ENCODE measurements at regions not wholly inside any gene's neighbourhood (a gene's known extent, or its start where the extent isn't known, plus 50 kb on each side); places are given as distances from the start of the nearest gene placed in this dataset.

GRCh38 chr1:87705233-87705632 lies 376.6 kb downstream of the LMO4 start:
- DNase-seq, result no peak
- H3K27me3 ChIP-seq (ENCODE audit: control insufficient read depth in 1 of 2, insufficient read depth in 1 of 2, low read length in 2 of 2), result no peaks in the 10 kb centered on the region
- no peaks in the 10 kb centered on the region for H3K36me3 ChIP-seq (ENCODE audit: control insufficient read depth in 1 of 2, insufficient read depth in 2 of 2, low read depth in 1 of 2, low read length in 2 of 2)
- no peak overlapping the region for H3K27ac ChIP-seq (ENCODE audit: low read length, poor library complexity, severe bottlenecking)
- H2AFZ ChIP-seq (ENCODE audit: low read depth, low read length), result no peak overlapping the region
- no peak overlapping the region for H3K9ac ChIP-seq (ENCODE audit: low read length)
- H3K23ac ChIP-seq (ENCODE audit: low read length in 2 of 2), result no peak overlapping the region
- no peak overlapping the region for H2BK15ac ChIP-seq (ENCODE audit: low read depth, poor library complexity, severe bottlenecking)
- 93% methylated on average over 4 of the region's 4 CpGs for WGBS
- H2AK5ac ChIP-seq (ENCODE audit: low read length, severe bottlenecking), result no peak overlapping the region
- no peak overlapping the region for H3K4ac ChIP-seq (ENCODE audit: low read depth in 1 of 2, low read length in 2 of 2)
- H3K79me1 ChIP-seq (replicated peaks; ENCODE audit: low read length, poor library complexity, severe bottlenecking), result no peaks in the 10 kb centered on the region
- no peak overlapping the region for H3K14ac ChIP-seq (ENCODE audit: low read length in 2 of 2)
- no peak overlapping the region for H2BK120ac ChIP-seq (ENCODE audit: low read depth, low read length)
- H3K18ac ChIP-seq (ENCODE audit: low read depth in 1 of 2, low read length in 2 of 2), result no peak overlapping the region
- H4K8ac ChIP-seq (ENCODE audit: low read length), result no peak overlapping the region
- no peak overlapping the region for H4K91ac ChIP-seq (ENCODE audit: low read length)
- H3K4me2 ChIP-seq (ENCODE audit: low read length, poor library complexity, severe bottlenecking), result no peak overlapping the region
- H3K9me3 ChIP-seq (ENCODE audit: control insufficient read depth, low read length), result peaks cover 13% of the 10 kb centered on the region
- no peak overlapping the region for H2BK12ac ChIP-seq (ENCODE audit: low read length in 2 of 2)
- H3K4me3 ChIP-seq (ENCODE audit: insufficient read depth in 1 of 2, low read depth in 1 of 2, low read length in 2 of 2), result no peak overlapping the region
- no peaks in the 10 kb centered on the region for H3K4me1 ChIP-seq (ENCODE audit: control insufficient read depth, insufficient read depth, low read depth, low read length)
- H2BK5ac ChIP-seq (ENCODE audit: low read depth, low read length, poor library complexity, severe bottlenecking), result no peak overlapping the region

- Histone ChIP-seq H3K9ac (ENCODE audit: low read length) (no peak overlapping the region), H4K91ac (ENCODE audit: low read length) (no peak overlapping the region), H2BK120ac (ENCODE audit: low read depth, low read length) (no peak overlapping the region), H2BK5ac (ENCODE audit: low read depth, low read length, poor library complexity, severe bottlenecking) (no peak overlapping the region), H3K4me1 (ENCODE audit: control insufficient read depth, insufficient read depth, low read depth, low read length) (no peaks in the 10 kb centered on the region), H3K4me2 (ENCODE audit: low read length, poor library complexity, severe bottlenecking) (no peak overlapping the region), H3K23ac (ENCODE audit: low read length in 2 of 2) (no peak overlapping the region), H2BK15ac (ENCODE audit: low read depth, poor library complexity, severe bottlenecking) (no peak overlapping the region), H3K27ac (ENCODE audit: low read length, poor library complexity, severe bottlenecking) (no peak overlapping the region), H3K36me3 (ENCODE audit: control insufficient read depth in 1 of 2, insufficient read depth in 2 of 2, low read depth in 1 of 2, low read length in 2 of 2) (no peaks in the 10 kb centered on the region), H3K14ac (ENCODE audit: low read length in 2 of 2) (no peak overlapping the region), H2AK5ac (ENCODE audit: low read length, severe bottlenecking) (no peak overlapping the region), H3K4me3 (ENCODE audit: insufficient read depth in 1 of 2, low read depth in 1 of 2, low read length in 2 of 2) (no peak overlapping the region), H3K9me3 (ENCODE audit: control insufficient read depth, low read length) (peaks cover 4% of the 10 kb centered on the region), H3K4ac (ENCODE audit: low read depth in 1 of 2, low read length in 2 of 2) (no peak overlapping the region), H4K8ac (ENCODE audit: low read length) (no peak overlapping the region), H3K27me3 (ENCODE audit: control insufficient read depth in 1 of 2, insufficient read depth in 1 of 2, low read length in 2 of 2) (no peaks in the 10 kb centered on the region), H2AFZ (ENCODE audit: low read depth, low read length) (no peak overlapping the region), H2BK12ac (ENCODE audit: low read length in 2 of 2) (no peak overlapping the region), H3K18ac (ENCODE audit: low read depth in 1 of 2, low read length in 2 of 2) (no peak overlapping the region), H3K79me1 (replicated peaks; ENCODE audit: low read length, poor library complexity, severe bottlenecking) (no peaks in the 10 kb centered on the region)
- no peak for DNase-seq
These were observed 377.5 kb downstream of the LMO4 start for GRCh38 chr1:87706203-87706602.

- Histone ChIP-seq H4K8ac (ENCODE audit: low read length) (no peak overlapping the region), H3K9me3 (ENCODE audit: control insufficient read depth, low read length) (peaks cover 4% of the 10 kb centered on the region), H3K36me3 (ENCODE audit: control insufficient read depth in 1 of 2, insufficient read depth in 2 of 2, low read depth in 1 of 2, low read length in 2 of 2) (no peaks in the 10 kb centered on the region), H3K27ac (ENCODE audit: low read length, poor library complexity, severe bottlenecking) (no peak overlapping the region), H3K18ac (ENCODE audit: low read depth in 1 of 2, low read length in 2 of 2) (no peak overlapping the region), H2BK12ac (ENCODE audit: low read length in 2 of 2) (no peak overlapping the region), H3K27me3 (ENCODE audit: control insufficient read depth in 1 of 2, insufficient read depth in 1 of 2, low read length in 2 of 2) (no peaks in the 10 kb centered on the region), H3K4me3 (ENCODE audit: insufficient read depth in 1 of 2, low read depth in 1 of 2, low read length in 2 of 2) (no peak overlapping the region), H3K23ac (ENCODE audit: low read length in 2 of 2) (no peak overlapping the region), H3K4ac (ENCODE audit: low read depth in 1 of 2, low read length in 2 of 2) (no peak overlapping the region), H3K4me1 (ENCODE audit: control insufficient read depth, insufficient read depth, low read depth, low read length) (no peaks in the 10 kb centered on the region), H2AK5ac (ENCODE audit: low read length, severe bottlenecking) (no peak overlapping the region), H2BK120ac (ENCODE audit: low read depth, low read length) (no peak overlapping the region), H3K14ac (ENCODE audit: low read length in 2 of 2) (no peak overlapping the region), H2BK5ac (ENCODE audit: low read depth, low read length, poor library complexity, severe bottlenecking) (no peak overlapping the region), H3K9ac (ENCODE audit: low read length) (no peak overlapping the region), H3K4me2 (ENCODE audit: low read length, poor library complexity, severe bottlenecking) (no peak overlapping the region), H3K79me1 (replicated peaks; ENCODE audit: low read length, poor library complexity, severe bottlenecking) (no peaks in the 10 kb centered on the region), H2BK15ac (ENCODE audit: low read depth, poor library complexity, severe bottlenecking) (no peak overlapping the region), H2AFZ (ENCODE audit: low read depth, low read length) (no peak overlapping the region), H4K91ac (ENCODE audit: low read length) (no peak overlapping the region)
- 78% methylated on average over 4 of the region's 5 CpGs for WGBS
- DNase-seq, result peak; percentile 28
These were observed 378.1 kb downstream of the LMO4 start for GRCh38 chr1:87706779-87707228.

GRCh38 chr1:87707411-87707810 lies 378.7 kb downstream of the LMO4 start:
- no peak overlapping the region for H4K8ac ChIP-seq (ENCODE audit: low read length)
- H3K4me1 ChIP-seq (ENCODE audit: control insufficient read depth, insufficient read depth, low read depth, low read length), result no peaks in the 10 kb centered on the region
- H3K4me3 ChIP-seq (ENCODE audit: insufficient read depth in 1 of 2, low read depth in 1 of 2, low read length in 2 of 2), result no peak overlapping the region
- no peak overlapping the region for H2AFZ ChIP-seq (ENCODE audit: low read depth, low read length)
- WGBS, result 90% methylated on average over 5 of the region's 7 CpGs
- H3K23ac ChIP-seq (ENCODE audit: low read length in 2 of 2), result no peak overlapping the region
- peaks cover 2% of the 10 kb centered on the region for H3K9me3 ChIP-seq (ENCODE audit: control insufficient read depth, low read length)
- H3K9ac ChIP-seq (ENCODE audit: low read length), result no peak overlapping the region
- H3K14ac ChIP-seq (ENCODE audit: low read length in 2 of 2), result no peak overlapping the region
- H3K4ac ChIP-seq (ENCODE audit: low read depth in 1 of 2, low read length in 2 of 2), result no peak overlapping the region
- no peak overlapping the region for H2AK5ac ChIP-seq (ENCODE audit: low read length, severe bottlenecking)
- H3K36me3 ChIP-seq (ENCODE audit: control insufficient read depth in 1 of 2, insufficient read depth in 2 of 2, low read depth in 1 of 2, low read length in 2 of 2), result no peaks in the 10 kb centered on the region
- H2BK120ac ChIP-seq (ENCODE audit: low read depth, low read length), result no peak overlapping the region
- no peaks in the 10 kb centered on the region for H3K79me1 ChIP-seq (replicated peaks; ENCODE audit: low read length, poor library complexity, severe bottlenecking)
- H2BK15ac ChIP-seq (ENCODE audit: low read depth, poor library complexity, severe bottlenecking), result no peak overlapping the region
- H3K27ac ChIP-seq (ENCODE audit: low read length, poor library complexity, severe bottlenecking), result no peak overlapping the region
- H4K91ac ChIP-seq (ENCODE audit: low read length), result no peak overlapping the region
- no peak overlapping the region for H3K18ac ChIP-seq (ENCODE audit: low read depth in 1 of 2, low read length in 2 of 2)
- DNase-seq, result no peak
- no peak overlapping the region for H3K4me2 ChIP-seq (ENCODE audit: low read length, poor library complexity, severe bottlenecking)
- H2BK5ac ChIP-seq (ENCODE audit: low read depth, low read length, poor library complexity, severe bottlenecking), result no peak overlapping the region
- H3K27me3 ChIP-seq (ENCODE audit: control insufficient read depth in 1 of 2, insufficient read depth in 1 of 2, low read length in 2 of 2), result no peaks in the 10 kb centered on the region
- H2BK12ac ChIP-seq (ENCODE audit: low read length in 2 of 2), result no peak overlapping the region
